GM20431 (cell line): ENCODE measurements at regions not wholly inside any gene's neighbourhood (a gene's known extent, or its start where the extent isn't known, plus 50 kb on each side); places are given as distances from the start of the nearest gene placed in this dataset.
"Not testable (repeated sequence)": the region's sequence is repeated elsewhere in the genome, so short reads cannot be mapped to it uniquely, and the experiment has no call there.

Experiments used
- in situ Hi-C: fragments of 300-500 bp; cut with MseI, MboI; formaldehyde crosslinking; loops from one replicate; pipeline ENCODE4 v1.15.0; 2020; ENCODE audit warnings: low sequenced_read_pairs; ENCODE audit not compliant: unreplicated experiment

DNA sequence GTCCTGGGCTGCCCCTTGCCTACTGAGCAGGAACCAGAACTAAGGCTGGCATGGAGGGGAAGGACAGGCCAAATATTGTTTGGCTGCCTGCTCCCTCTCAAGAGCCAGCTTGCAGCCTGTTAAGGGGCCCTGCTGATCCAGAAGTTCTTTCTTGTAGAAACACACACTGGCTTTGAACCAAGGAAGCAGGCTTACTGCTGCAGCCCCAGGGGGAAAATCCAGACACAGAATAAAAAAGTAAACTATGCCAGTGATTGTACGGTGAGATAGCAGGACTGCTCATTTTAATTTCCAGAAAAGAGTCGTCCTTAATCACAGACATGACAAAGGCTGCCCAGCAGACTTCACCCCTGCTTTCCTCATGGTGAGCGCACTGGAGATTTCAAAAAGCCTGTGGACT is 371.6 kb downstream of the ANAPC1 start:
- in situ Hi-C loops: not testable (repeated sequence)

DNA sequence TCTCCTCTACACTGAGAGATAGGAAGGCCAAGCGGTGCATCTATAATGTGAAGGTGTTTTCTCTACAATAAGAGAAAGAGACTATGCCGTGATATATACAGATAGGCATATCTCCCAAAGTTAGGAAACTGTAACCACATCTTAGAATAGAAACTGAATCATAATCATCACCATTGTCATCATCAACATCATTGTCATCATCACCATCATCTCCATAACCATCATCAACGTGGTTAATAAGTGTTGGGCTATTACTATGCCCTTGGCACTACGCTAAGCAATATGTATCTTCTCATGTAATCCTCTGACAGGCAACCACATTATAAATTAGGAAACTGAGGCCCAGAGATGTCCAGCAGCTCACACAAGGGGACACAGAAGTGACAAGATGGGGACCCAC is 369.9 kb downstream of the ANAPC1 start:
- in situ Hi-C loops: not testable (repeated sequence)

DNA sequence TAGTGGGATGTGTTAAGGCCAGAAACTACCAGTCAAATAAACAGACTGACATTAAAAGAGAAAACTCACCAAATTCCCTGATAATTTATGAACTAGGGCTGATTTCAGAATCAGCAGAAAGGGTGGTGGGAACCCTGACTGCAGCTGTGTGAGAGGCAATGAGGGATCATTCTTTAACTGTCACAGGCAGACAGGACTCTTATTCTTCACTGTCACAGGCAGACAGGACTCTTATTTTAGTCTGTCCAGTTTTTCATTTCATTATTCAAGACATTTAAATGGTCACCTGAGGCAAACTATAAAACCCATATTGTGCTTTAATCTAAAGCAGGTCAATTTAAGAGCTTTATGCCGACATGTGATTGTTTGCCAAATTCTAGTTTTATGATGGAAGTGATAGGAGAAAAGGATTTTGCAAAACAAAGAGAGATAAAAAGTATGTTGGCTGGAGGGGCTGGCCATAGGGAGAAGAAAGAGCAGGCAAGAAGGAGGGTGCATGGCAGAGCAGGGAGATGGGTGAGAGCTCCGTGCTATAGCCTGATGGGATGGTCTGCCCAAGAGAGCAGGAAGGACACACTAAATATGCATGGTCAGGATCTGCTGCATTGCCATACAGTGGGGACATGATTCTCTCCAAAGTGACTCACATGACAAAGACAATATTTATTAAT is 366.8 kb downstream of the ANAPC1 start:
- in situ Hi-C loops: not testable (repeated sequence)

DNA sequence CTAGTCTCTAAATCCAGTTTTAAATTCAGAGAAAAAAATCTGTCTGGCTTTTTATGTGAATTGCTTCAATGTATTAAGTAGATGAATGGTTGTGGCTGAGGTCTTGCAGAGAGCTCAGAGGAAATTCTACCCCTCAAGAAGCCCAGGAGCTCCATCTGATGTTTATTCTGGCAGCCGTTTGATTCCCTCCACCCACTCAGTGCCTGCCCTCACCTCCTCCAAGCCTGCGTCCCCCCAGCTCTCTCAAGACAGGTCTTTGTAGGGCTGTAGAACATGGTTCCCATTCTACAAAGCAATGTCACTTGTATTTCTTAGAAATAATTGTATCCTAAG is 366.3 kb downstream of the ANAPC1 start:
- in situ Hi-C loops: not testable (repeated sequence)

DNA sequence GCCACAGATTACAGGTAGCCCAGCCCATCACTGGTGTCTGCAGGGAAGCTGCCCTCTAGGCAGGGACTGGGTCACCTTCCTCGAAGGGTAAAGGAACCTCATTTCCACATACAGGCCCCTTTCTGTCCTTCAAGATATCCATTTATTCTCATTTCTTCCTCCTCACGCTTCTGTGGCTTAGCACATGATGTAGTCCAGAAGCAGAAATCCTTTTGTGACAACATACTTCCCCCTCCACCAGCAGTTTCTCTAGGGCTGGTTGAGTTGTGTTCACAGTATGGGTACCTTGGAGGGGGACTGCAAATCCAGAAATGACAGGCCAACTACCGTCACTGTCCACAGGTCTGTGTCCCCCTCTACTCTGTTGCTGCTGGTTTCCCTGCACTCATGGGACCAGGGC is 364.9 kb downstream of the ANAPC1 start:
- in situ Hi-C loops: no loop called here

DNA sequence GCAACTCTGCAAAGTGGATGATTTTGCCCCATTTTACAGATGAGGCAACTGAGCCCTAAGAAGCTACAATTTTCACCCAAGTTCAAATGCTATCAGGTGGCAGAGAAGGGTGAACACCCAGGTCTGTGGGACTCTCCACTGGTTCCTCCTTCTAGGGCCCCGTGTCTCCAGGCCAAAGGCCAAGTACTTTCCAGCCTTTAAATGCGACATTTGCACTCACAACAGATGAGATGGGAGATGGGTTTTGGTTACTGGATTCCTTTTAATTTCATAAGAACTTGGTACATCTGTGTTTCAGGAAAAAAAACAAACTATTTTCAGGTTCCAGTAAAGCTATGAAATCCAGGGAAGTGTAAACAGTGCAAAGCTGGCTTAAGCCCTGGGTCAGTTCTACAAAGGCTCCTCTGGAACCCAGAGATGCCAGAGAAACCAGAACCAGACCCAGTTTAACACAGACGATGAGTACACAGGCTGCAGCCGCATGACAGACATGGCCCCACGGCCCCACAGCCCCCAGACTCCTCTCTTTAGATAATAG is 361.7 kb downstream of the ANAPC1 start:
- in situ Hi-C loops: no loop called here

DNA sequence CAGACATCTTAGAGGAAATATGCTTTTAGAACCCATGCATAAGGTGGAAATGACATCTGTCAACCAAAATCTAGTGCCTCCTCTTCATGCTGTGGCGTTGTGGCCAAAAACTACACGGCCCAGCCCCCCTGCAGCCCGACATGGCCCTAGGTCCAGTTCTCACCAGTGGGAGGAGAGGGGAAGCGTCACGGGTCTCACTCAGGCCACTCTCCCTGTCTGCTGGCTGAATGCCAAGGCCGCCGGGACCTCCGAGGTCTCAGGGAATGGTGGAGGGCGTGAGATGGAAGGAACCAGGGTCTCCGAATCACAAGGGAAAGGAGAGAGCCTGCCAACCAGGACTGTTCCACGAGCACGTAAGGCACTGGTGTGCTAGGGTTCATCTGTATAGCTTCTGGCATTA is 361.0 kb downstream of the ANAPC1 start:
- in situ Hi-C loops: no loop called here

DNA sequence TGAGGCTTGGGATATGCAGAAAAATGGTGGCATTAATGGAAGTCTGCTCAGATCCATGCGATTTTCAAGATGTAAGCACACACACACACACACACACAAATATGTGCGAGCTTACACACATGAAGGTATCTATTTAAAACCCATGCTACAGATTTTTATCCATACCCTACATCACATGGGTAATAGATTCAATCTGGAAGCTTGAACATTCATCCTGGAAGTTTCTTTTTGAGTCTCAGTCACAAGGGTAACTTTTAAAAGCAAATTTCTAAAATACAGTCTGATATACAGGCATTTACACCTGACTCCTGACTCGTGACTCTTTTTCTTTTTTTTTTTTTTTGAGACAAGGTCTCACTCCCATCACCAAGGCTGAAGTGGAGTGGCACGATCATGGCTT is 359.0 kb downstream of the ANAPC1 start:
- in situ Hi-C loops: not testable (repeated sequence)

DNA sequence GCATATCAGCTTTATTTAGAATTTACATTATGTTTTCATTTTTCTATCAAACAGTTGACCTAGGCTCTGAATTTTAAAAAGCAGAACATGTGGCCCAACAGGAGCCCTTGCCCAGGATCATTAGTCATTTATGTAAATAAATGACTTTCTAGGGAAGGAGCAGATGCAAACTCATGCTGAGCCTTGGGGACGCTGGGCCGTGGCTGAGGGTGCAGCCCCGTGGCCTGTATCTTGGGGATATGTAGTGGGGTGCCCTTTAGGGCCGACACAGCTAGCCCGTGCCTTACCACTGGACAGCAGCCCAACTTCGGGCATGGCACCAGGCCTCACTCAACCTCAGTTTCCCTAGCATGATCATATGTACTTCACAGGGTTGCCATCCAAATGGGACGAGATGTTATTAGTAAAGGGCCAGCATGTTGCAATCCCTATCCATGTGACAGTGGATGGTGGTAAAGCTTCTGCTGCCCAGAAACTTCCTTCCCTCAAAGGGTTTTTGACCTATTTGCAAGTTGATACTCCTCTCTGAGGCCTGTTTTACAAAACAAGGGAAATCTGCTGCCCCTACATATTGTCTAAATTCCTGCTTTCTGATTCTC is 357.9 kb downstream of the ANAPC1 start:
- in situ Hi-C loops: not testable (repeated sequence)

DNA sequence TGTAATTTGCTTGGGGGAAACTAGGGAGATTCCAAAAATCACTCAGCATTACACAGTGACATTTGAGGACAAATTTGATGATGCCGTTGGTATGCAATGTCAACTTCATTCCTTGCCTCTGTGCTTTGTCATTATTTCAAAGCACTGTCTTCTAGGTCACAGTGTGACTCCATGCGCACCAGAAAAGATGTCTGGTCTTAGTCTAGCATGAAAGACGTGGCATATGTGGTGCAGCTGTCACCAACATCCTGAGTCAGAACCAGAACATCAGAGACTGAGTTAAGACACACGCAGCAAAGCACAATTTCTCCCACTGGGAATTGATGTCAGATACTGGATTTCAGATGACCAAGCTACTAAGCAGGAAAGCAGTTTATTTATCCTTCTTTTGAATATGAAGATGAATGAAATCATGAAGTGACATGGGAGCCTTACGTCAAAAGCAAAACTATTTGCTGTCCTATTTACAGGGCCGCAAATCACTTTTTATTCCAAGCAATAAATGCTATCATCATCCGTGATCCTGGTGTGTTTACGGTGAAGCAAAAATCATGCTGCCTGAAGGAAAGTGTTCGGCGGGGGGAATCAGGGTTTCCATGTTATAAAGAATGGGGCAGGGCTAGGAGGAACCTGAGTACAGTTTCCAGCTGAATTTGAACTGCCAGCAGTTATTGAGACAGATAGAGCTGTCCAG is 356.1 kb downstream of the ANAPC1 start:
- in situ Hi-C loops: not testable (repeated sequence)

DNA sequence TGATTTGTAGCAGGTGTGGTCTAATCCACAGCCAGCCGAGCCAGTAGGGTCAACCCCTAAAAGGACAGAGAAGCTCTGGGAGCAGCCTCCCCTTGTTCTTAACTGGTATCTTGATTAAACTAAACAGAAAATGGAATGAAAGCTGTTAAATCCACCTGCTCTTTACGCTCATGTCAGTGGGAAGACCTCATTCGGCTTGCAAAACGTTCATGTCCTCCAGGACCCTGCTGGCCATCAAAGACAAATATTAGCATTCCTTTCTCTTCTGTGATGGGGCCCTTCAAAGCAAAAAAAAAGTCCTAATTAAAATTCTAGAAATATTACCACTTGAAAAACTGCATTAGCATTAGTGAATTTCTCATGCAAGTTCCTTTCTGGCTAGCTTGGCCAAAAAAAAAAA is 355.0 kb downstream of the ANAPC1 start:
- in situ Hi-C loops: not testable (repeated sequence)

DNA sequence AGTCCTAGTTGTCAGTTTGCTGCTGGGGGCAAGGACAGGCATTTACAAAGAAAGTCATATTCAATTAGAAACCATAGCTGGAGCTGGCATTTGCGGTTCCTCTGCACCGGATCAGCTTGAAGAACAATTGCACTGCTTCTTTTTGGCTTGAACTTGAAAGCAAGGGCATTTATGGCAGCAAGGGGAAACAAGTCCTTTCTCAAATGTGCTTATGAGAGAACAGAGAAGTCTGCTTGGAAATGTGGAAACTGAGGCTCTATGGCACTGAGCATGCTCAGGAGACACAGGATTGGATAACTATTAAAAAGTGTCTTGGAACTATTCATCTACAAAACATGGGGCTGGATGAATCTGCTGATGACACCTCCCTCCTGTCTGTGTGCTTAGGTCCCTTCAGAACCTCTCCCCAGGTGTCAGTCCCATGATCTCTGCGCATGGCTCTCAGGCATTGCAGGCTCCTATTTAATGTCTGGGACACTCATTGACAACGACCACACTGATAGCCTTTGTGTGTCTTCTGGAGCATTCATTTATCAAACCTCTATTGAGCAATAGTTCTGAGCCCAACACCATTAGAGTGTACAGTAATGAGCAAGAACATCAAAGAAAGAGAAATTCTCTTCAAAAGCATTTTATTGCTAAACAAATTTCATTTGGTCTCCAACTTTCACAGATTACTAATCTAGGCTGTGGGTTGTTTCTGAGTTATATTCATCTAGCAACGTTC is 353.6 kb downstream of the ANAPC1 start:
- in situ Hi-C loops: not testable (repeated sequence)

DNA sequence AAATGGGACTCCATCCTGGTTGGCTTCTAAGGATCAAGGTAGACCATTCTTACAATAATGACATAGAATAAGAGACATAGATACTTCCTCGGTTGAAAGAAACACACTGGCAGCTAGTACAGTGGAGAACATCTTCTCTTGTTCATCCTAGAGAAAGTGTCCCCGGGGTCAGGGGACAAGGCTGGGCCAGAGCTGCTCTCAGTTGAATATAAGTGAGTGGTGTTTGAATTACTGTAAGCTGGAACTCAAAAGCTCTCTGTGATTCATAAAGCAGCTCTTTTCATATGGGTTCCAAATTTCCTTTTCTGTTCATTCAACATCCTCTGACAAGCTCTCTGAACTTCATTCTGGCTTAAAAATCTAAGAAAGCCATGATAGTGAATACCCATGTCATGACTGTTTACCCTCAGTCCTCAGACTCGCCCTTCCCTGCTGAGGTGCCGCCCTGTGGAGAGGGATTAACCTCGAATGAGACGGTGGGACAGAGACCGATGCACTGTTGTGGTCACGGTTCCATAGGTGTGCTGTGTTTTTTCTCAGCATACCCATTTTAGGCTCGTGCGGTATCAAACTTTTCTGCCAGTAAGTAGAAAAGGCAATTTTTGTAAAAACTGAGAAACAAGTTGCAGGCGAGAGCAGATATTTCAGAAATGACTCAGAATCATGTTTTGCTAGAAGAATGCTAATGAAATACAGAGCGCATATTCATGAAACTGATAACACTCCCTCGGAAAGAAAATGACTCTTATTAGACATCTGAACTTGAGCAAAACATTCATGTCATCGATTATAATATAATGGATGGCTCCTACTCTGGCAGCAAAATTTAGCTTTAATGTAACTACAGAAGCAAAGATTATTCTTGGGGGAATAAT is 351.1 kb downstream of the ANAPC1 start:
- in situ Hi-C loops: not testable (repeated sequence)

DNA sequence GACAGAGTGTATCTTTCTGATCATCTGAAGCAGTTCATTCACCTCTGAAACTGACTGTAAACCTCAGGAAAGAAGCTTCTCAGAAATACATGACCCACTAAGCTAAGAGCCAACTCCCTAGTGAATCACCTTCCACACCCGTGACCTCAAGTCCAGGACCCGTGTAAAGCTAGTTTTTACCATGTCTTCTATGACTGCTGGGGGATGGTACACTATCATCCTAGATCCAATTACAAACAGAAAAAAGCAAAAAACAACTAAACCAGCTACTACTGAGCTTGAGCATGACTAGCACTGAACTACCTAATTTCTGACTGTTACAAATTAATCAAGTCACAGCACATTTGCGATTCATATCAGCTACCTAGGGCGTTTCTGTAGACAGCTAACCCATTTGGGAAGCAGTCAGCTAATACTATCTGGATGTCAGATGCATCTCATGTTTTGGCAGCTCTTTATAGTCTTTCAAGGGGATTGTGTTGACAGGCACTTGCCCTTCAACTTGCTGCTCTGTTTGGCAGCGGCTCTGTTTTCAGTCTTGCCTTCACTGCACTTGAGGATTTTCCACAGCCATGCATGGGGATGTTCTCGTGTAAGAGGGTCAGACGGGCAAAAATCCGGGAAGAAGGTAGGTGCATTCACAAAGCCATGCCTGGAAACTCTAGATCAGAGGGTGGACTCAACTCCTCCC is 350.3 kb downstream of the ANAPC1 start:
- in situ Hi-C loops: not testable (repeated sequence)

DNA sequence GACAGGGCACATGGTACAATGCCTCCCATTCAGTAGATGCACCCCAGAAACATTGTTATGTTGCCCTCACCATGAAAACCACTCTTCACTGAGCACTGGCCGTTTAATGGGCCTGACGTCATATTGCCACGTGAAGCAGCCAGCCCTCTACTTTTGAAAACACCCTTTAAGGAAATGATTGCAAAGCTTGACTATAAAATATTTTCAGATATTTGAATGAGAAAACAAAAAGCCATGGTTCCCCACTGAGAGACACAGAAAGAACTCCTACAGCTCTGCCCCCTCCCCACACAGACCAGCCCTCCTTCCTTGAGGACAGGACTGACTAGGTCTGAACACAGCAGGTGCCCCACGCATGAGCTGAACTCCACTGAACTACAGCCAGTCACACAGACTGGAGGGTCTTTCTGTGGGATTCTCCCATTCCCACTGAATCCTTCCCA is 349.1 kb downstream of the ANAPC1 start:
- in situ Hi-C loops: no loop called here

DNA sequence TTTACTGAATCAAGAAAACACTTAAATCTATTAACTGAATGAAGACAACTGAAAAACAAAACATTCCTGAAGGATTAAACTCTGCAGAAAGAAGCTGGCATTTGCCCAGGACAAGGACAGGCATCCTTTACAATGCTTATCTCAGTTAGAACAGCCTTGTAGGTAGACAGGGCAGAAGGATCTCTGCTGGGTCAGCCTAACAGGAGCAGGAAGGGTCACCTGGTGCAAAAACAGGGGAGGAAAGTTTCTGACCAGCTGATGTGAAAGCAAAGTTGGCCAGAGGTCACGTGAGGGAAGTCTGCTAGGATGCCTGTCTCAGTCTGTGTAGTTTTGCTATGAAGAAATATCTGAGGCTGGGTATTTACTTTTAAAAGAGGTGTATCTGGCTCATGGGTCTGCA is 348.6 kb downstream of the ANAPC1 start:
- in situ Hi-C loops: no loop called here

DNA sequence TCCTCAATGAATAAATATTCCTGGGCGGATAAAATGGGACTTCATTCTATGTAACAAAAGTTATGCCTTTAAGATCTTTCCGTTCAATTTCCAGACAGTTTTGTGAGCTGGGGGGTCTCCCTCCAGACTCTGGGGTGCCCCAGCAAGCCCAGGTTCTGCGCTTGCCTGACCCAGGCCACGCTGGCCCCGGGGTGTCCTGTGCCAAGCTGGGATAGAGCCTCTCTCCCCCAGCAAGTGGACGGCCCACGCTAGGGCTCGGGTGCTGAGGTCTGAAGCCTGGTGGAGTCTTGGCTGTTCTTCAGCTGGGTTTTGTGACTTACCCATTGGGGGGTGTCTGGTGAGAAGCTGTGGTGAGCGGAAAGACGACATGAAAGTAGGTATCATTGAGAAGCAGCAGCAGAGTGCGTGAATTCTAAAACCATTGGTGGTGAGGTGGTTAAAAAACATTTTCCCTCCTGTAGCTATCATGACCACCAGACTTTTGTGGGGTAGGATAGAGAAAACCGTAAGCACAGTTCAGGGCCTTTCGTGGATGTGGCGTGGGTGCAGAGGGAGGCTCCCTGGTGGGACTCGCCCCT is 346.8 kb downstream of the ANAPC1 start:
- in situ Hi-C loops: no loop called here

DNA sequence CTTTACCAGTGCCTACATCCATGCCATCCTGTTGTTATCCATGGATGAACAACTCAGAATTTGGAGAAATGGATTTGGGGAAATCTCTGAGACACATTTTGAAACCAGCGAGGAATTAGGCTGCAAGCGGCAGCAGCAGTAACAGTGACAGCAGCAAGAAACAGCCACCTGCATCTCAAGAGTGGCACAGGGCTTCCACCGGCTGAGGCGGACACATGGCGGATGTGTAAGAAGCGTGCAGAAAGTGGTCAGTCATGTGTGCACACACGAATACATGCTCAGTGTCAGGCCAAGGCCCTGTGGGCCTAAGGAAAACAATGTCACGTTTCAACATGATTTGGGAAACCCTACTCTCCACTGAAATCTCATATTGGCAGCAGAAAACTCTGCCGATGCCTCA is 344.0 kb downstream of the ANAPC1 start:
- in situ Hi-C loops: not testable (repeated sequence)
